Chondrocyte (in vitro differentiated cells): ENCODE measurements at regions not wholly inside any gene's neighbourhood (a gene's known extent, or its start where the extent isn't known, plus 50 kb on each side); places are given as distances from the start of the nearest gene placed in this dataset.
"Not testable (repeated sequence)": the region's sequence is repeated elsewhere in the genome, so short reads cannot be mapped to it uniquely, and the experiment has no call there.

Source experiments
- DNase-seq: peaks from one replicate; pipeline ENCODE4 v3.0.0; 2021; ENCODE audit warnings: mixed read lengths, low spot score
- H3K27ac Mint-ChIP-seq: one replicate; pipeline ENCODE4 v1.8.0; 2021; ENCODE audit warnings: mild to moderate bottlenecking, moderate library complexity, mixed read lengths; ENCODE audit not compliant: unreplicated experiment
- H3K27me3 Mint-ChIP-seq: 2 replicates; pipeline ENCODE4 v1.8.0; 2021; ENCODE audit warnings: low read depth, mixed read lengths
- H3K36me3 Mint-ChIP-seq: 2 replicates; pipeline ENCODE4 v1.8.0; 2021; ENCODE audit warnings: low read depth, mixed read lengths
- H3K4me1 Mint-ChIP-seq: 2 replicates; pipeline ENCODE4 v1.8.0; 2021; ENCODE audit warnings: low read depth, mild to moderate bottlenecking, mixed read lengths
- H3K4me3 Mint-ChIP-seq: one replicate; pipeline ENCODE4 v1.8.0; 2021; ENCODE audit warnings: mild to moderate bottlenecking, moderate library complexity, mixed read lengths; ENCODE audit not compliant: unreplicated experiment
- H3K9me3 Mint-ChIP-seq: 2 replicates; pipeline ENCODE4 v1.8.0; 2021; ENCODE audit warnings: low read depth, mixed read lengths
- CTCF ChIP-seq: fragments of 200-600 bp; sonication (generic); IDR thresholded peaks from 2 replicates; pipeline ENCODE4 v1.5.0; 2021; ENCODE audit warnings: antibody characterized with exemption, mild to moderate bottlenecking, moderate library complexity

- H3K27me3 Mint-ChIP-seq, result no peaks in the 10 kb centered on the region
- no peak overlapping the region for H3K4me3 Mint-ChIP-seq
- H3K4me1 Mint-ChIP-seq, result no peaks in the 10 kb centered on the region
- TF ChIP-seq CTCF, result no peak
- H3K9me3 Mint-ChIP-seq, result peaks cover 5% of the 10 kb centered on the region
- H3K27ac Mint-ChIP-seq, result no peak overlapping the region
- no peaks in the 10 kb centered on the region for H3K36me3 Mint-ChIP-seq
- DNase-seq, result no peak
These were observed 639.0 kb upstream of the PRR20A start for GRCh38 chr13:56501750-56502149.

GRCh38 chr13:56510836-56511235 is 629.9 kb upstream of the PRR20A start:
- no peaks in the 10 kb centered on the region for H3K4me1 Mint-ChIP-seq
- no peak for DNase-seq
- no peaks in the 10 kb centered on the region for H3K36me3 Mint-ChIP-seq
- H3K4me3 Mint-ChIP-seq, result no peak overlapping the region
- no peak for TF ChIP-seq CTCF
- no peaks in the 10 kb centered on the region for H3K27me3 Mint-ChIP-seq
- H3K27ac Mint-ChIP-seq, result no peak overlapping the region
- H3K9me3 Mint-ChIP-seq, result no peaks in the 10 kb centered on the region

GRCh38 chr13:56512336-56512735 is 628.4 kb upstream of the PRR20A start:
- H3K36me3 Mint-ChIP-seq, H3K27me3 Mint-ChIP-seq, DNase-seq, H3K9me3 Mint-ChIP-seq, H3K27ac Mint-ChIP-seq, H3K4me1 Mint-ChIP-seq, H3K4me3 Mint-ChIP-seq: not testable (repeated sequence)

GRCh38 chr13:56515441-56515840 is 625.3 kb upstream of the PRR20A start:
- no peaks in the 10 kb centered on the region for H3K4me1 Mint-ChIP-seq
- no peaks in the 10 kb centered on the region for H3K27me3 Mint-ChIP-seq
- H3K9me3 Mint-ChIP-seq, result no peaks in the 10 kb centered on the region
- no peak overlapping the region for H3K4me3 Mint-ChIP-seq
- H3K27ac Mint-ChIP-seq, result no peak overlapping the region
- no peak for DNase-seq
- H3K36me3 Mint-ChIP-seq, result no peaks in the 10 kb centered on the region
- no peak for TF ChIP-seq CTCF

GRCh38 chr13:56528040-56528790 is 612.5 kb upstream of the PRR20A start:
- Mint-ChIP-seq H3K4me3 (no peak overlapping the region), H3K4me1 (no peaks in the 10 kb centered on the region), H3K27me3 (no peaks in the 10 kb centered on the region), H3K9me3 (peaks cover 6% of the 10 kb centered on the region), H3K27ac (no peak overlapping the region), H3K36me3 (no peaks in the 10 kb centered on the region)
- no peak for TF ChIP-seq CTCF
- DNase-seq, result no peak

- Mint-ChIP-seq H3K27ac (no peak overlapping the region), H3K4me3 (no peak overlapping the region), H3K36me3 (no peaks in the 10 kb centered on the region), H3K9me3 (no peaks in the 10 kb centered on the region), H3K27me3 (no peaks in the 10 kb centered on the region), H3K4me1 (no peaks in the 10 kb centered on the region)
- DNase-seq, result no peak
- no peak for TF ChIP-seq CTCF
These were observed 610.6 kb upstream of the PRR20A start for GRCh38 chr13:56530096-56530495.

GRCh38 chr13:56547921-56548320 is 592.8 kb upstream of the PRR20A start:
- DNase-seq, H3K36me3 Mint-ChIP-seq, H3K4me1 Mint-ChIP-seq, H3K27me3 Mint-ChIP-seq, H3K9me3 Mint-ChIP-seq, H3K4me3 Mint-ChIP-seq, H3K27ac Mint-ChIP-seq: not testable (repeated sequence)
